SK-N-SH treated with all-trans-retinoic acid at 6 μM for 48 hours (cell line): ENCODE measurements at regions not wholly inside any gene's neighbourhood (a gene's known extent, or its start where the extent isn't known, plus 50 kb on each side); places are given as distances from the start of the nearest gene placed in this dataset.
A peak's percentile ranks its signal among the peaks of the same experiment; 100 is the strongest.

Experiments
- ATAC-seq: fragments of 200-7000 bp; cut with Tn5 transposase; 3 replicates; pipeline ENCODE4 v1.9.1; 2020; ENCODE audit warnings: mild to moderate bottlenecking, moderate library complexity
- ARNTL ChIP-seq: fragments of 450-650 bp; formaldehyde crosslinking; IDR thresholded peaks from 2 replicates; pipeline ENCODE4 v1.5.0; 2020; ENCODE audit warnings: low read depth, mild to moderate bottlenecking, moderate library complexity, borderline replicate concordance
- BACH2 ChIP-seq: fragments of 250-450 bp; sonication (Bioruptor Pico); IDR thresholded peaks from 2 replicates; pipeline ENCODE4 v1.9.0; 2021; ENCODE audit warnings: mild to moderate bottlenecking, borderline replicate concordance
- GLIS3 ChIP-seq: fragments of 250-450 bp; sonication (Bioruptor Pico); IDR thresholded peaks from 2 replicates; pipeline ENCODE4 v1.5.0; 2020; ENCODE audit warnings: mild to moderate bottlenecking, moderate library complexity
- ISL1 ChIP-seq: fragments of 250-450 bp; sonication (Bioruptor Pico); IDR thresholded peaks from 2 replicates; pipeline ENCODE4 v2.1.2; 2022; ENCODE audit warnings: mild to moderate bottlenecking, moderate library complexity
- OSR1 ChIP-seq: fragments of 250-450 bp; sonication (Bioruptor Pico); IDR thresholded peaks from 2 replicates; pipeline ENCODE4 v1.8.0; 2022; ENCODE audit warnings: moderate library complexity, mild to moderate bottlenecking, inconsistent platforms
- PPARA ChIP-seq: fragments of 250-450 bp; sonication (Bioruptor Pico); IDR thresholded peaks from 2 replicates; pipeline ENCODE4 v1.5.0; 2020; ENCODE audit warnings: mild to moderate bottlenecking, borderline replicate concordance
- TCF4 ChIP-seq: fragments of 250-450 bp; sonication (Bioruptor Pico); IDR thresholded peaks from 2 replicates; pipeline ENCODE4 v1.8.0; 2021; ENCODE audit warnings: mild to moderate bottlenecking, moderate library complexity, borderline replicate concordance
- ZFP3 ChIP-seq: fragments of 250-450 bp; sonication (Bioruptor Pico); IDR thresholded peaks from 2 replicates; pipeline ENCODE4 v1.5.0; 2020; ENCODE audit warnings: mild to moderate bottlenecking, moderate library complexity
- ZNF70 ChIP-seq: fragments of 450-650 bp; formaldehyde crosslinking; IDR thresholded peaks from 2 replicates; pipeline ENCODE4 v1.5.0; 2020; ENCODE audit warnings: mild to moderate bottlenecking, moderate library complexity
- ZNF8 ChIP-seq: fragments of 450-650 bp; formaldehyde crosslinking; IDR thresholded peaks from 2 replicates; pipeline ENCODE4 v1.5.0; 2020; ENCODE audit warnings: mild to moderate bottlenecking, moderate library complexity
- TF ChIP-seq, protein P1 (sequence below): fragments of 250-450 bp; sonication (Bioruptor Pico); IDR thresholded peaks from 2 replicates; pipeline ENCODE4 v1.8.0; 2020; ENCODE audit warnings: mild to moderate bottlenecking, moderate library complexity, borderline replicate concordance
- TF ChIP-seq, protein P2 (sequence below): fragments of 250-450 bp; sonication (Bioruptor Pico); IDR thresholded peaks from 2 replicates; pipeline ENCODE4 v1.5.0; 2020; ENCODE audit warnings: mild to moderate bottlenecking, moderate library complexity
- TF ChIP-seq, protein P3 (sequence below): fragments of 250-450 bp; sonication (Bioruptor Pico); IDR thresholded peaks from 2 replicates; pipeline ENCODE4 v1.8.0; 2021; ENCODE audit warnings: low read depth, mild to moderate bottlenecking, moderate library complexity, borderline replicate concordance

DNA sequence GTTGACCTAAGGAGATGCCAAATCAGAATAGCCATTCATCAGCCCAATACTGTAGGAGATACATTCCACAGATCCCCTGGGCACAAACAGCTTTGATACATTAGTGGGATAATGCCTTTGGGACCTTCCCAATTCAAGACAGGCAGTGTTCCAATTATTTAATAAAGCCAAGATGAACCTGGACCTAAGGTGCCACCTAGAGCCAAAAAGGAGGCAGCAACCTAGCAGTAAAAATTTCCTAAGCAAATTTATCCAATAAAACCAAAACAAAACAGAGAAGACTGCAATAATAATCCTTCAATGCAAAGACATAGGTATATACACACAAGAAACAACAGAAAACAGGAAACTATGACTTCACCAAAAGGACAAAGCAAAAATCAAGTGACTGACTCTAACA is 253.0 kb downstream of the HINT1 start (continued):
- TF ChIP-seq GLIS3 (CRISPR knock-in tag): no peak
- TF ChIP-seq ZNF8 (CRISPR knock-in tag): no peak
- no peak for TF ChIP-seq TCF4 (CRISPR knock-in tag)
- no peak for TF ChIP-seq ZNF70 (CRISPR knock-in tag)

DNA sequence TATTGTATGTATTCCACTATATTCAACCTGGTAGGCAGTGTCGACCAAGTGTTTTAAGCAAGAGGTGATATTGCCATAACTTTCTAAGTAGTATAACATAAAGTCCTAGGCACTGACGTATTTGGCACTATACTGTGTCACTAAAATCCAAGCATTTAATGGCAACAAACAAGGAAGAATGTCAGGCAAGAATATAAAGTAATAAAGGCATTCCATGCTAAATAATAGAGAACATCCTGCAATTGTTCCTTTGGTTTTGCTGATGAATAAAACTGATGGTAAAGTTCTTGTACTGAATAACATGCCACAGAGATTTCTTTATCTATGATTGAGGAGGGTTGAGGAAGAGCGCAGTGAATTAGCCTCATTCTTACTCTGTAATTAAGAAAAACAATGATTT is 256.9 kb downstream of the HINT1 start:
- TF ChIP-seq ZNF70 (CRISPR knock-in tag): no peak
- TF ChIP-seq ZNF8 (CRISPR knock-in tag): no peak
- TF ChIP-seq, protein P1, sequence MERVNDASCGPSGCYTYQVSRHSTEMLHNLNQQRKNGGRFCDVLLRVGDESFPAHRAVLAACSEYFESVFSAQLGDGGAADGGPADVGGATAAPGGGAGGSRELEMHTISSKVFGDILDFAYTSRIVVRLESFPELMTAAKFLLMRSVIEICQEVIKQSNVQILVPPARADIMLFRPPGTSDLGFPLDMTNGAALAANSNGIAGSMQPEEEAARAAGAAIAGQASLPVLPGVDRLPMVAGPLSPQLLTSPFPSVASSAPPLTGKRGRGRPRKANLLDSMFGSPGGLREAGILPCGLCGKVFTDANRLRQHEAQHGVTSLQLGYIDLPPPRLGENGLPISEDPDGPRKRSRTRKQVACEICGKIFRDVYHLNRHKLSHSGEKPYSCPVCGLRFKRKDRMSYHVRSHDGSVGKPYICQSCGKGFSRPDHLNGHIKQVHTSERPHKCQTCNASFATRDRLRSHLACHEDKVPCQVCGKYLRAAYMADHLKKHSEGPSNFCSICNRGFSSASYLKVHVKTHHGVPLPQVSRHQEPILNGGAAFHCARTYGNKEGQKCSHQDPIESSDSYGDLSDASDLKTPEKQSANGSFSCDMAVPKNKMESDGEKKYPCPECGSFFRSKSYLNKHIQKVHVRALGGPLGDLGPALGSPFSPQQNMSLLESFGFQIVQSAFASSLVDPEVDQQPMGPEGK (CRISPR knock-in tag): no peak
- TF ChIP-seq, protein P2, sequence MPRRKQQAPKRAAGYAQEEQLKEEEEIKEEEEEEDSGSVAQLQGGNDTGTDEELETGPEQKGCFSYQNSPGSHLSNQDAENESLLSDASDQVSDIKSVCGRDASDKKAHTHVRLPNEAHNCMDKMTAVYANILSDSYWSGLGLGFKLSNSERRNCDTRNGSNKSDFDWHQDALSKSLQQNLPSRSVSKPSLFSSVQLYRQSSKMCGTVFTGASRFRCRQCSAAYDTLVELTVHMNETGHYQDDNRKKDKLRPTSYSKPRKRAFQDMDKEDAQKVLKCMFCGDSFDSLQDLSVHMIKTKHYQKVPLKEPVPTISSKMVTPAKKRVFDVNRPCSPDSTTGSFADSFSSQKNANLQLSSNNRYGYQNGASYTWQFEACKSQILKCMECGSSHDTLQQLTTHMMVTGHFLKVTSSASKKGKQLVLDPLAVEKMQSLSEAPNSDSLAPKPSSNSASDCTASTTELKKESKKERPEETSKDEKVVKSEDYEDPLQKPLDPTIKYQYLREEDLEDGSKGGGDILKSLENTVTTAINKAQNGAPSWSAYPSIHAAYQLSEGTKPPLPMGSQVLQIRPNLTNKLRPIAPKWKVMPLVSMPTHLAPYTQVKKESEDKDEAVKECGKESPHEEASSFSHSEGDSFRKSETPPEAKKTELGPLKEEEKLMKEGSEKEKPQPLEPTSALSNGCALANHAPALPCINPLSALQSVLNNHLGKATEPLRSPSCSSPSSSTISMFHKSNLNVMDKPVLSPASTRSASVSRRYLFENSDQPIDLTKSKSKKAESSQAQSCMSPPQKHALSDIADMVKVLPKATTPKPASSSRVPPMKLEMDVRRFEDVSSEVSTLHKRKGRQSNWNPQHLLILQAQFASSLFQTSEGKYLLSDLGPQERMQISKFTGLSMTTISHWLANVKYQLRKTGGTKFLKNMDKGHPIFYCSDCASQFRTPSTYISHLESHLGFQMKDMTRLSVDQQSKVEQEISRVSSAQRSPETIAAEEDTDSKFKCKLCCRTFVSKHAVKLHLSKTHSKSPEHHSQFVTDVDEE (CRISPR knock-in tag): no peak
- TF ChIP-seq ISL1: no peak
- no peak for TF ChIP-seq GLIS3 (CRISPR knock-in tag)
- TF ChIP-seq, protein P3, sequence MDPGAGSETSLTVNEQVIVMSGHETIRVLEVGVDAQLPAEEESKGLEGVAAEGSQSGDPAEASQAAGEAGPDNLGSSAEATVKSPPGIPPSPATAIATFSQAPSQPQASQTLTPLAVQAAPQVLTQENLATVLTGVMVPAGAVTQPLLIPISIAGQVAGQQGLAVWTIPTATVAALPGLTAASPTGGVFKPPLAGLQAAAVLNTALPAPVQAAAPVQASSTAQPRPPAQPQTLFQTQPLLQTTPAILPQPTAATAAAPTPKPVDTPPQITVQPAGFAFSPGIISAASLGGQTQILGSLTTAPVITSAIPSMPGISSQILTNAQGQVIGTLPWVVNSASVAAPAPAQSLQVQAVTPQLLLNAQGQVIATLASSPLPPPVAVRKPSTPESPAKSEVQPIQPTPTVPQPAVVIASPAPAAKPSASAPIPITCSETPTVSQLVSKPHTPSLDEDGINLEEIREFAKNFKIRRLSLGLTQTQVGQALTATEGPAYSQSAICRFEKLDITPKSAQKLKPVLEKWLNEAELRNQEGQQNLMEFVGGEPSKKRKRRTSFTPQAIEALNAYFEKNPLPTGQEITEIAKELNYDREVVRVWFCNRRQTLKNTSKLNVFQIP (CRISPR knock-in tag): no peak
- no peak for TF ChIP-seq ZFP3 (CRISPR knock-in tag)
- TF ChIP-seq OSR1 (CRISPR knock-in tag): no peak
- TF ChIP-seq, all 23 proteins: peak for 0
- no peak for ATAC-seq

DNA sequence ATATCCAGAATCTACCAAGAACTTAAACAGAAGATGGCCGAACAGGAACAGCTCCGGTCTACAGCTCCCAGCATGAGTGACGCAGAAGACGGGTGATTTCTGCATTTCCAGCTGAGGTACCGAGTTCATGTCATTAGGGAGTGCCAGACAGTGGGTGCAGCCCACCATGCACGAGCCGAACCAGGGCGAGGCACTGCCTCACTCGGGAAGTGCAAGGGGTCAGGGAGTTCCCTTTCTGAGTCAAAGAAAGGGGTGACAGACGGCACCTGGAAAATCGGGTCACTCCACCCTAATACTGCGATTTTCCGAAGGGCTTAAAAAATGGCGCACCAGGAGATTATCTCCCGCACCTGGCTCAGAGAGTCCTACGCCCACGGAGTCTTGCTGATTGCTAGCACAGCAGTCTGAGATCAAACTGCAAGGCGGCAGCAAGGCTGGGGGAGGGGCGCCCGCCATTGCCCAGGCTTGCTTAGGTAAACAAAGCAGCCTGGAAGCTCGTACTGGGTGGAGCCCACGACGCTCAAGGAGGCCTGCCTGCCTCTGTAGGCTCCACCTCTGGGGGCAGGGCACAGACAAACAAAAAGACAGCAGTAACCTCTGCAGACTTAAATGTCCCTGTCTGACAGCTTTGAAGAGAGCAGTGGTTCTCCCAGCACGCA is 267.4 kb downstream of the HINT1 start:
- peak; percentile 82 for ATAC-seq

DNA sequence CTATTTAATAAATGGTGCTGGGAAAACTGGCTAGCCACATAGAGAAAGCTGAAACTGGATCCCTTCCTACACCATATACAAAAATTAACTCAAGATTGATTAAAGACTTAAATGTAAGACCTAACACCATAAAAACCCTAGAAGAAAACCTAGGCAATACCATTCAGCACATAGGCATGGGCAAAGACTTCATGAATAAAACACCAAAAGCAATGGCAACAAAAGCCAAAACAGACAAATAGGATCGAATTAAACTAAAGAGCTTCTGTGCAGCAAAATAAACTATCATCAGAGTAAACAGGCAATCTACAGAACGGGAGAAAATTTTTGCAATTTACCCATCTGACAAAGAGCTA is 267.9 kb downstream of the HINT1 start:
- ATAC-seq: peak; percentile 47

DNA sequence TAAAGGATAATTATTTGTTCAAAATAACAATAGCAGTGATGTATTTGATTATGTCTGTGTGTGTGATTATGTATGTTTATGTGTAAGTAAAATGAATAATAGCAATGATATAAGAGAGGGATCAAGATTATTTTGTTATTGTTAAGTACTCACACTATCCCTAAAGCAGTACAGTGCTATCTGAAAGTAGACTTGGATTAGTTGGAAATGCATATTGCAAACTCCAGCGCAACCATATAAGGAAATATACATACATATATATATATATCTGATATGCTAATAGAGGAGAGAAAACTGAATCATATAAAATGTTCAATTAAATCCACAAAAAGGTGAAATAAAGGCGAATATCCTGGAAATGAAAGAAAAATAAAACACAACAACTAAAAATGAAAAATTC is 268.4 kb downstream of the HINT1 start:
- no peak for ATAC-seq
- TF ChIP-seq, protein P1 (CRISPR knock-in tag): no peak
- TF ChIP-seq ARNTL (CRISPR knock-in tag) (no peak), PPARA (CRISPR knock-in tag) (no peak), BACH2 (no peak), TCF4 (CRISPR knock-in tag) (no peak)
- TF ChIP-seq, protein P2 (CRISPR knock-in tag): no peak
